Tibial nerve (tissue), 4 donors: ENCODE measurements at regions not wholly inside any gene's neighbourhood (a gene's known extent, or its start where the extent isn't known, plus 50 kb on each side); places are given as distances from the start of the nearest gene placed in this dataset.

ENCODE experiments used
- DNase-seq, 2 donors: peaks; one replicate each; pipeline ENCODE4 v3.0.0-alpha.2; 2019; ENCODE audit warnings: low spot score in 2 of 2
- H3K27ac ChIP-seq, 4 donors: fragments of 200-600 bp; sonication (generic) in 3 of 4; one replicate each; pipeline ENCODE4 v1.5.1; 2017 to 2019; ENCODE audit warnings: mild to moderate bottlenecking in 1 of 4
- H3K27me3 ChIP-seq, 2 donors: fragments of 200-600 bp; sonication (generic) in 1 of 2; one replicate each; pipeline versions ENCODE4 v1.5.1 to v1.6.0; 2017 to 2019
- H3K36me3 ChIP-seq, 3 donors: fragments of 200-600 bp; sonication (generic); one replicate each; pipeline ENCODE4 v1.5.1; 2018 to 2019
- H3K4me1 ChIP-seq, 4 donors: fragments of 200-600 bp; sonication (generic) in 3 of 4; one replicate each; pipeline ENCODE4 v1.5.1; 2017 to 2019
- H3K4me3 ChIP-seq, 4 donors: fragments of 200-600 bp; sonication (generic) in 3 of 4; one replicate each; pipeline ENCODE4 v1.5.1; 2017 to 2019; ENCODE audit warnings: mild to moderate bottlenecking in 1 of 4, moderate library complexity in 1 of 4
- H3K9me3 ChIP-seq, 4 donors: fragments of 200-600 bp; sonication (generic) in 3 of 4; one replicate each; pipeline ENCODE4 v1.5.1; 2017 to 2019
- CTCF ChIP-seq, 5 experiments: fragments of 200-600 bp in 3 of 5; fragments of 450-650 bp in 2 of 5; sonication (generic) in 3 of 5; IDR thresholded peaks; one replicate each; pipeline ENCODE4 v1.5.1; 2016 to 2019; ENCODE audit warnings: antibody characterized with exemption in 5 of 5, mild to moderate bottlenecking in 3 of 5, moderate library complexity in 2 of 5
- EP300 ChIP-seq, 2 donors: sonication (generic); formaldehyde crosslinking; IDR thresholded peaks; one replicate each; pipeline ENCODE4 v1.6.1; 2017; ENCODE audit warnings: antibody characterized with exemption in 2 of 2, mild to moderate bottlenecking in 1 of 2
- POLR2A ChIP-seq, 2 donors: fragments of 450-650 bp; IDR thresholded peaks; one replicate each; pipeline ENCODE4 v1.6.1; 2017; ENCODE audit warnings: antibody characterized with exemption in 2 of 2, mild to moderate bottlenecking in 2 of 2, moderate library complexity in 2 of 2
- WGBS, 2 donors: methylation state at CpG; one replicate each; pipeline ENCODE4 v1.1.5; 2018; 5-methylcytosine and 5-hydroxymethylcytosine counted together

- Histone ChIP-seq H3K9me3 (no peaks in the 10 kb centered on the region), H3K27ac (no peak overlapping the region), H3K4me1 (no peaks in the 10 kb centered on the region), H3K4me3 (no peak overlapping the region), H3K36me3 (no peaks in the 10 kb centered on the region), H3K27me3 (no peaks in the 10 kb centered on the region)
- TF ChIP-seq CTCF (IDR thresholded peaks at IDR 0.05): no peak
- no peak for TF ChIP-seq POLR2A (IDR thresholded peaks at IDR 0.05)
- TF ChIP-seq EP300 (IDR thresholded peaks at IDR 0.05): no peak
- 82 to 84% methylated on average over 5 of the region's 5 CpGs for WGBS, 2 donors
- no peak for DNase-seq
Measured at GRCh38 chr2:18345848-18346247, 214.6 kb downstream of the RDH14 start.

- no peak for TF ChIP-seq EP300 (IDR thresholded peaks at IDR 0.05)
- TF ChIP-seq CTCF (IDR thresholded peaks at IDR 0.05): no peak
- no peaks in the 10 kb centered on the region for H3K36me3 ChIP-seq
- DNase-seq: no peak
- 88 to 92% methylated on average over 6 of the region's 6 CpGs for WGBS, 2 donors
- no peak overlapping the region for H3K4me3 ChIP-seq
- H3K27me3 ChIP-seq: no peaks in the 10 kb centered on the region
- no peaks in the 10 kb centered on the region for H3K9me3 ChIP-seq
- H3K4me1 ChIP-seq: no peaks in the 10 kb centered on the region
- no peak overlapping the region for H3K27ac ChIP-seq
Measured at GRCh38 chr2:18342901-18343300, 217.6 kb downstream of the RDH14 start.

GRCh38 chr2:18339326-18339725 lies 221.1 kb downstream of the RDH14 start:
- no peaks in the 10 kb centered on the region for H3K27me3 ChIP-seq
- TF ChIP-seq EP300 (IDR thresholded peaks at IDR 0.05) (no peak), CTCF (IDR thresholded peaks at IDR 0.05) (no peak), POLR2A (IDR thresholded peaks at IDR 0.05) (no peak)
- H3K4me3 ChIP-seq: no peak overlapping the region
- H3K4me1 ChIP-seq: no peaks in the 10 kb centered on the region
- WGBS, 2 donors: 61 to 63% methylated on average over 1 of the region's 1 CpG
- no peaks in the 10 kb centered on the region for H3K36me3 ChIP-seq
- no peaks in the 10 kb centered on the region for H3K9me3 ChIP-seq
- no peak for DNase-seq
- H3K27ac ChIP-seq: no peak overlapping the region

GRCh38 chr2:18336975-18337374 lies 223.5 kb downstream of the RDH14 start:
- H3K4me1 ChIP-seq: no peaks in the 10 kb centered on the region
- DNase-seq: no peak
- no peaks in the 10 kb centered on the region for H3K9me3 ChIP-seq
- no peak overlapping the region for H3K4me3 ChIP-seq
- no peaks in the 10 kb centered on the region for H3K36me3 ChIP-seq
- H3K27ac ChIP-seq: no peak overlapping the region
- WGBS, 2 donors: 46 to 47% methylated on average over 2 of the region's 2 CpGs
- TF ChIP-seq CTCF (IDR thresholded peaks at IDR 0.05): no peak
- TF ChIP-seq EP300 (IDR thresholded peaks at IDR 0.05): no peak
- TF ChIP-seq POLR2A (IDR thresholded peaks at IDR 0.05): no peak
- no peaks in the 10 kb centered on the region for H3K27me3 ChIP-seq

- H3K9me3 ChIP-seq: no peaks in the 10 kb centered on the region
- H3K36me3 ChIP-seq: no peaks in the 10 kb centered on the region
- 91 to 100% methylated on average over 4 to 5 of the region's 6 CpGs for WGBS, 2 donors
- H3K27ac ChIP-seq: no peak overlapping the region
- H3K4me3 ChIP-seq: no peak overlapping the region
- no peaks in the 10 kb centered on the region for H3K4me1 ChIP-seq
- no peak for DNase-seq
- TF ChIP-seq CTCF (IDR thresholded peaks at IDR 0.05): no peak
- TF ChIP-seq EP300 (IDR thresholded peaks at IDR 0.05): no peak
- TF ChIP-seq POLR2A (IDR thresholded peaks at IDR 0.05): no peak
- no peaks in the 10 kb centered on the region for H3K27me3 ChIP-seq
Measured at GRCh38 chr2:18332477-18332876, 228.0 kb downstream of the RDH14 start.
